ENCODE measurements at regions not wholly inside any gene's neighbourhood (a gene's known extent, or its start where the extent isn't known, plus 50 kb on each side); places are given as distances from the start of the nearest gene placed in this dataset.
"Not testable (repeated sequence)": the region's sequence is repeated elsewhere in the genome, so short reads cannot be mapped to it uniquely, and the experiment has no call there.

DNA sequence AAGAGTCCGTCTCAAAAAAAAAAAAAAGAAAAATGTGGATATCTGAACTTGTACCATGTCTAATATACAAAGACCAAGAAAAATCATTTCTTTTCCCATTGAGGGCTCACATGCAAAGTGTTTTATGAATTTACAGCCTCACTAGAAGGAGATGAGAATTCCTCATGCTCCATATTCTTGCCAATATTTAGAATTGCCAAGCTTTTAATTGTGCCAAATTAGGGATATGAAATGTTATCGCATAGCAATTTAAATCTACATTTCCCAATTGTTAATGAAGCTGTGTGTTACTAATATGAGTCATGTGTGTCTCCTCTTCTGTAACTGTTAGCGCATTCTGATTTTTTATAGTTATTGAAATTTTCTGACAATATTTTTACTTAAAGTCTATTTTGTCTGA is 63.0 kb upstream of the CRYM start:
- 91 to 96% methylated on average over 3 of the region's 3 CpGs for WGBS, 2 donors
- TF ChIP-seq, protein P1, sequence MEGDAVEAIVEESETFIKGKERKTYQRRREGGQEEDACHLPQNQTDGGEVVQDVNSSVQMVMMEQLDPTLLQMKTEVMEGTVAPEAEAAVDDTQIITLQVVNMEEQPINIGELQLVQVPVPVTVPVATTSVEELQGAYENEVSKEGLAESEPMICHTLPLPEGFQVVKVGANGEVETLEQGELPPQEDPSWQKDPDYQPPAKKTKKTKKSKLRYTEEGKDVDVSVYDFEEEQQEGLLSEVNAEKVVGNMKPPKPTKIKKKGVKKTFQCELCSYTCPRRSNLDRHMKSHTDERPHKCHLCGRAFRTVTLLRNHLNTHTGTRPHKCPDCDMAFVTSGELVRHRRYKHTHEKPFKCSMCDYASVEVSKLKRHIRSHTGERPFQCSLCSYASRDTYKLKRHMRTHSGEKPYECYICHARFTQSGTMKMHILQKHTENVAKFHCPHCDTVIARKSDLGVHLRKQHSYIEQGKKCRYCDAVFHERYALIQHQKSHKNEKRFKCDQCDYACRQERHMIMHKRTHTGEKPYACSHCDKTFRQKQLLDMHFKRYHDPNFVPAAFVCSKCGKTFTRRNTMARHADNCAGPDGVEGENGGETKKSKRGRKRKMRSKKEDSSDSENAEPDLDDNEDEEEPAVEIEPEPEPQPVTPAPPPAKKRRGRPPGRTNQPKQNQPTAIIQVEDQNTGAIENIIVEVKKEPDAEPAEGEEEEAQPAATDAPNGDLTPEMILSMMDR (IDR thresholded peaks at IDR 0.05) = no peak
- Histone ChIP-seq H3K4me3 (no peak overlapping the region), H3K9me3 (no peaks in the 10 kb centered on the region), H3K27me3 (no peaks in the 10 kb centered on the region), H3K36me3 (no peaks in the 10 kb centered on the region), H3K27ac (no peak overlapping the region), H3K4me1 (no peaks in the 10 kb centered on the region)
- DNase-seq (no peak), FAIRE-seq (no peak), ATAC-seq (no peak)
- intact Hi-C loops (cut with DNase I) = no loop called here

DNA sequence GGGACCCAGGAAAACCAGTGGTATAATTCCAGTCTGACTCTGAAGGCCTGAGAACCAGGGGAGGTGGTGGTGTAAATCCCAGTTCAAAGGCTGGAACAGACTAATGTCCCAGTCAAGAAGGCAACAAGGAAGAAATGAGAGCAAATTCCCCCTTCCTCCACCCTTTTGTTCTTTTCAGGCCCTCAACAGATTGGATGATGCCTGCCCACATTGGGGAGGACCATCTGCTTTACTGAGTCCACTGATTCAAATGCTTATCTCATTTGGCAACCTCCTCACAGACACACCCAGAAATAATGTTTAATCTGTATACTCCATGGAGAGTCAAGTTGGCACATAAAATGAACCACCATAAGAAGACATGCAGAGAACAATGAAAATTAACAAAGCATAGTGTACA is 61.9 kb upstream of the CRYM start:
- no peaks in the 10 kb centered on the region for H3K4me1 ChIP-seq
- H3K27ac ChIP-seq = no peak overlapping the region
- TF ChIP-seq, protein P1 (IDR thresholded peaks at IDR 0.05) = no peak
- no peak for ATAC-seq
- no peak for DNase-seq
- no peaks in the 10 kb centered on the region for H3K9me3 ChIP-seq
- H3K27me3 ChIP-seq = no peaks in the 10 kb centered on the region
- no peak for FAIRE-seq
- intact Hi-C loops (cut with DNase I) = no loop called here
- no peak overlapping the region for H3K4me3 ChIP-seq
- no peaks in the 10 kb centered on the region for H3K36me3 ChIP-seq

DNA sequence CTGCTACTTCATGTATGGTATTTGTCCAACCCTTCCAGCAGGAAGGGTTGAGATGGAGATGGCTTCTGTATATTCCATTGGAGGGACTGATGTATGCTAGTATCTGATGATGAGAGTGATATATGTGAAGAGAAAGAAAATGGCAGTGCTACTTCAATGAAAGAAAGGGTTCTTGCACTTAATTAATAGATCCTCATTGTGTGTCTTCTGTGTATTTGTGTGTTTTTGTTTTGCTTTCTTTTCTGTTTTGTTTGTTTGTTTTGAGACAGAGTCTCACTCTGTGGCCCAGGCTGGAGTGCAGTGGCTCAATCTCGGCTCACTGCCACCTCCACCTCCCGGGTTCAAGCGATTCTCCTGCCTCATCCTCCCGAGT is 61.2 kb upstream of the CRYM start:
- H3K4me3 ChIP-seq = no peak overlapping the region
- no peaks in the 10 kb centered on the region for H3K4me1 ChIP-seq
- FAIRE-seq (no peak), DNase-seq (no peak), ATAC-seq (no peak)
- 82 to 87% methylated on average over 4 of the region's 4 CpGs for WGBS, 2 donors
- no peaks in the 10 kb centered on the region for H3K27me3 ChIP-seq
- TF ChIP-seq, protein P1 (IDR thresholded peaks at IDR 0.05) = no peak
- no peaks in the 10 kb centered on the region for H3K36me3 ChIP-seq
- no peak overlapping the region for H3K27ac ChIP-seq
- H3K9me3 ChIP-seq = no peaks in the 10 kb centered on the region
- intact Hi-C loops (cut with DNase I) = no loop called here

DNA sequence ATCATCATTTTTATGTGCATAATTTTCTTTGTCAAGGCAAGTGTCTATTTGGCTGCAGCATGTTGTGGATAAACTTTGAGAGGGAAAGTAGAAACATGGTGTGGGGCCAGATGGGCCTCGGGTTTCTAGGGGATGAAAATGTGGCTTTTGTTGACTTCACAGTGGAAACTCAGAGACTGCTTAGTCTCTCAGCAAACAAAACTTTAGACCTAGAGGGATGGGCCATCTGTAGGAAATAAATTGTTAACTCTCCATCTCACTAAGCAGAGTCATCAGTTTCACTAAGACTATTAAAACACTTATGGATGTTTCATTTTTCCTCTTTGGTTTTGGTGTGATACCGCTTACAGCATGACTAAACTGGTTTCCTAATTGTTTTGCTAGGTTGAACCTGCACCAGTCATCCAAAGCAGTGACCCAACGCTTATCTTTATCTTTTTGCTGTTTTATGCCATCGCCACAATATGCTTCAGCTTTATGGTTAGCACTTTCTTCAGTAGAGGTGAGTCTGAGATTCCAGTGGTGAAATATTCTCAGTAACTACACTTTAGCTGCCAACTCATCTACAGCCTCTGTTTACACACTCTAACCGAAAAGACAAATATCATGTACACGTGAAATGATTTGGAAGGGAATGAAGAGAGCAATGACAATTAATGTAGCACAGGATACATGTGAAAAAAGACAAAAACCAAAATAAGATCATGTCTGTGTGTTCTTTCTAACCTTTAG is 60.6 kb upstream of the CRYM start:
- Histone ChIP-seq H3K9me3 (no peaks in the 10 kb centered on the region), H3K27ac (no peak overlapping the region), H3K4me1 (no peaks in the 10 kb centered on the region), H3K27me3 (no peaks in the 10 kb centered on the region), H3K36me3 (no peaks in the 10 kb centered on the region), H3K4me3 (no peak overlapping the region)
- DNase-seq (no peak), ATAC-seq (no peak), FAIRE-seq (no peak)
- TF ChIP-seq, protein P1 (IDR thresholded peaks at IDR 0.05) = no peak
- intact Hi-C loops (cut with DNase I) = no loop called here
- WGBS, 2 donors = 82 to 84% methylated on average over 6 of the region's 6 CpGs

DNA sequence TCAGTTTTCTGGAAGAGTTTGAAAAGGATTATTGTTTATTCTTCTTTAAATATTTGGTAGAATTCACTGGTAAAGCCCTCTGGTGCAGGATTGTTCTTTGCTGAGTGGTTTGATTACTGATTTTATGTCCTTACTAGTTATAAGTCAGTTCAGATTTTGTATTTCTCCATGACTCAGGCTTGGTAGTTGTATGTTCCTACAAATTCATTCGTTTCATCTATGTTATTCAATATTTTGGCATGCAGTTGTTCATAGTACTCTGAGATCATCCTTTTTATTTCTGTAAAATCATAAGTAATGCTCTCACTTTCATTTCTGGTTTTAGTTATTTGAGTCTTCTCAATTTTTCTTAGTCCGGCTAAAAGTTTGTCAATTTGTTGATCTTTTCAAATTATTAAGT is 58.1 kb upstream of the CRYM start:
- Histone ChIP-seq H3K27ac (no peak overlapping the region), H3K27me3 (no peaks in the 10 kb centered on the region), H3K4me3 (no peak overlapping the region), H3K4me1 (no peaks in the 10 kb centered on the region), H3K36me3 (no peaks in the 10 kb centered on the region), H3K9me3 (no peaks in the 10 kb centered on the region)
- no peak for FAIRE-seq
- DNase-seq = no peak
- TF ChIP-seq, protein P1 (IDR thresholded peaks at IDR 0.05) = no peak
- ATAC-seq = no peak
- intact Hi-C loops (cut with DNase I) = no loop called here
- 84 to 90% methylated on average over 2 of the region's 2 CpGs for WGBS, 2 donors

DNA sequence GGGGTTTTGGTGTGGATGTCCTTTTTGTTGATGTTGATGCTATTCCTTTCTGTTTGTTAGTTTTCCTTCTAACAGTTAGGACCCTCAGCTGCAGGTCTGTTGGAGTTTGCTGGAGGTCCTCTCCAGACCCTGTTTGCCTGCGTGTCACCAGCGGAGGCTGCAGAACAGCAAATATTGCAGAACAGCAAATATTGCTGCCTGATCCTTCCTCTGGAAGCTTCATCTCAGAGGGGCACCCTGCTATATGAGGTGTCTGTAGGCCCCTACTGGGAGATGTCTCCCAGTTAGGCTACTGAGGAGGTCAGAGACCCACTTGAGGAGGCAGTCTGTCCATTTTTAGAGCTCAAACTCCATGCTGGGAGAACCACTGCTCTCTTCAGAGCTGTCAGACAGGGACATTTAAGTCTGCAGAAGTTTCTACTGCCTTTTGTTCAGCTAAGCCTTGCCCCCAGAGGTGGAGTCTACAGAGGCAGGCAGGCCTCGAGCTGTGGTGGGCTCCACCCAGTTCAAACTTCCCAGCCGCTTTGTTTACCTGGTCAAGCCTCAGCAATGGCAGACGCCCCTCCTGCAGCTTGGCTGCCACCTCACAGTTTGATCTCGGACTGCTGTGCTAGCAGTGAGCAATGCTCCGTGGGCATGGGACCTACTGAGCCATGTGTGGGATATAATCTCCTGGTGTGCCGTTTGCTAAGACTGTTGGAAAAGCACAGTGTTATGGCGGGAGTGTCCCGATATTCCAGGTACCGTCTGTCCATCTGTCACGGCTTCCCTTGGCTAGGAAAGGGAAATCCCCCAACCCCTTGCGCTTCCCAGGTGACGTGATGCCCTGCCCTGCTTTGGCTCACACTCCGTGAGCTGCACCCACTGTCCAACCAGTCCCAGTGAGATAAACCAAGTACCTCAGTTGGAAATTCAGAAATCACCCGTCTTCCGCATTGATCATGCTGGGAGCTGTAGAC is 56.4 kb upstream of the CRYM start:
- FAIRE-seq; intact Hi-C loops (cut with DNase I): not testable (repeated sequence)

DNA sequence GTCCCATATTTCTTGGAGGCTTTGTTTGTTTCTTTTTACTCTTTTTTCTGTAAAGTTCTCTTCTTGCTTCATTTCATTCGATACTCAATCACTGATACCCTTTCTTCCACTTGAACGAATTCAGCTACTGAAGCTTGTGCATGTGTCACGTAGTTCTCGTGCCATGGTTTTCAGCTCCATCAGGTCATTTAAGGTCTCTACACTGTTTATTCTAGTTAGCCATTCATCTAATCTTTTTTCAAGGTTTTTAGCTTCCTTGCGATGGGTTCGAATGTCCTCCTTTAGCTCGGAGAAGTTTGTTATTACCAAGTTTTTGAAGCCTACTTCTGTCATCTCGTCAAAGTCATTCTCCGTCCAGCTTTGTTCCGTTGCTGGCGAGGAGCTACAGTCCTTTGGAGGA is 55.6 kb upstream of the CRYM start:
- DNase-seq; ATAC-seq; H3K27ac ChIP-seq; H3K36me3 ChIP-seq; intact Hi-C loops (cut with DNase I); H3K4me3 ChIP-seq; H3K4me1 ChIP-seq; H3K9me3 ChIP-seq; FAIRE-seq; H3K27me3 ChIP-seq: not testable (repeated sequence)
- WGBS, 2 donors = 85 to 92% methylated on average over 11 of the region's 11 CpGs

More for the DNA sequence above, 56.4 kb upstream of the CRYM start:
- not testable (repeated sequence) for H3K27ac ChIP-seq, H3K4me1 ChIP-seq, H3K9me3 ChIP-seq, H3K27me3 ChIP-seq, DNase-seq, H3K4me3 ChIP-seq, ATAC-seq, H3K36me3 ChIP-seq
- 86 to 90% methylated on average over 17 of the region's 17 CpGs for WGBS, 2 donors

Measured in pancreas (tissue), 10 donors.